HK-2 (cell line): ENCODE measurements at regions not wholly inside any gene's neighbourhood (a gene's known extent, or its start where the extent isn't known, plus 50 kb on each side); places are given as distances from the start of the nearest gene placed in this dataset.
"Not testable (repeated sequence)": the region's sequence is repeated elsewhere in the genome, so short reads cannot be mapped to it uniquely, and the experiment has no call there.

Experiments used
- DNase-seq: peaks from one replicate; pipeline ENCODE4 v3.0.0-alpha.2; 2018; ENCODE audit not compliant: unreplicated experiment

- DNase-seq: no peak
These were observed 110.8 kb upstream of the GREM2 start for GRCh38 chr1:240722788-240723187.

- no peak for DNase-seq
These were observed 109.0 kb upstream of the GREM2 start for GRCh38 chr1:240720976-240721375.

- DNase-seq: no peak
These were observed 108.2 kb upstream of the GREM2 start for GRCh38 chr1:240719953-240720700.

- DNase-seq: not testable (repeated sequence)
These were observed 104.6 kb upstream of the GREM2 start for GRCh38 chr1:240716538-240716937.

- no peak for DNase-seq
These were observed 102.8 kb upstream of the GREM2 start for GRCh38 chr1:240714568-240715292.

GRCh38 chr1:240712014-240712731, 100.2 kb upstream of the GREM2 start:
- no peak for DNase-seq

GRCh38 chr1:240711020-240711419, 99.1 kb upstream of the GREM2 start:
- DNase-seq: no peak

GRCh38 chr1:240709676-240710075, 97.7 kb upstream of the GREM2 start:
- no peak for DNase-seq

- DNase-seq: no peak
These were observed 94.4 kb upstream of the GREM2 start for GRCh38 chr1:240706150-240706935.

- no peak for DNase-seq
These were observed 93.6 kb upstream of the GREM2 start for GRCh38 chr1:240705579-240705978.

GRCh38 chr1:240701412-240701811, 89.5 kb upstream of the GREM2 start:
- DNase-seq: no peak

GRCh38 chr1:240695416-240695815, 83.5 kb upstream of the GREM2 start:
- no peak for DNase-seq

- no peak for DNase-seq
These were observed 81.9 kb upstream of the GREM2 start for GRCh38 chr1:240693844-240694243.

- DNase-seq: no peak
These were observed 81.1 kb upstream of the GREM2 start for GRCh38 chr1:240693036-240693435.

GRCh38 chr1:240691909-240692705, 80.2 kb upstream of the GREM2 start:
- DNase-seq: peak; percentile 12

- no peak for DNase-seq
These were observed 79.5 kb upstream of the GREM2 start for GRCh38 chr1:240691501-240691900.

- DNase-seq: no peak
These were observed 75.9 kb upstream of the GREM2 start for GRCh38 chr1:240687820-240688219.

- DNase-seq: no peak
These were observed 71.6 kb upstream of the GREM2 start for GRCh38 chr1:240683576-240683975.

- DNase-seq: no peak
These were observed 70.9 kb upstream of the GREM2 start for GRCh38 chr1:240682859-240683242.

GRCh38 chr1:240682166-240682858, 70.4 kb upstream of the GREM2 start:
- DNase-seq: no peak
